ENCODE measurements at regions not wholly inside any gene's neighbourhood (a gene's known extent, or its start where the extent isn't known, plus 50 kb on each side); places are given as distances from the start of the nearest gene placed in this dataset.
A peak's percentile ranks its signal among the peaks of the same experiment; 100 is the strongest.
"Not testable (repeated sequence)": the region's sequence is repeated elsewhere in the genome, so short reads cannot be mapped to it uniquely, and the experiment has no call there.

- H3K4me1 ChIP-seq = no peaks in the 10 kb centered on the region
- no peaks in the 10 kb centered on the region for H3K36me3 ChIP-seq
- no peak for TF ChIP-seq POLR2A (IDR thresholded peaks at IDR 0.05)
- TF ChIP-seq CTCF (IDR thresholded peaks at IDR 0.05) = no peak
These were observed 477.0 kb downstream of the TMEM121 start for GRCh38 chr14:106003351-106003750.

GRCh38 chr14:106004937-106005795, 478.8 kb downstream of the TMEM121 start:
- H3K27ac ChIP-seq; H3K9me3 ChIP-seq; H3K4me1 ChIP-seq; H3K36me3 ChIP-seq; H3K27me3 ChIP-seq; DNase-seq; H3K4me3 ChIP-seq (replicated peaks in 1 of 3); intact Hi-C loops (cut with DNase I): not testable (repeated sequence)
- 58 to 71% methylated on average over 8 to 9 of the region's 10 CpGs for WGBS, 2 donors

More at GRCh38 chr14:106003351-106003750, 477.0 kb downstream of the TMEM121 start:
- intact Hi-C loops (cut with DNase I) = no loop called here
- Histone ChIP-seq H3K27me3 (no peaks in the 10 kb centered on the region), H3K4me3 (replicated peaks in 1 of 3) (no peak overlapping the region), H3K27ac (no peak overlapping the region), H3K9me3 (no peaks in the 10 kb centered on the region)
- DNase-seq = no peak

- DNase-seq; H3K4me3 ChIP-seq (replicated peaks in 1 of 3); H3K27ac ChIP-seq; intact Hi-C loops (cut with DNase I); H3K36me3 ChIP-seq; H3K4me1 ChIP-seq; H3K9me3 ChIP-seq; H3K27me3 ChIP-seq: not testable (repeated sequence)
- TF ChIP-seq CTCF (IDR thresholded peaks at IDR 0.05) = peak in 1 of 6 experiments; percentile 44
- 43 to 47% methylated on average over 5 to 8 of the region's 8 CpGs for WGBS, 2 donors
These were observed 479.7 kb downstream of the TMEM121 start for GRCh38 chr14:106006043-106006442.

- H3K9me3 ChIP-seq = not testable (repeated sequence)
- 71 to 80% methylated on average over 1 to 6 of the region's 10 CpGs for WGBS, 2 donors
These were observed 480.3 kb downstream of the TMEM121 start for GRCh38 chr14:106006716-106007115.

GRCh38 chr14:106010783-106011182, 484.4 kb downstream of the TMEM121 start:
- 46 to 60% methylated on average over 4 of the region's 4 CpGs for WGBS, 2 donors
- H3K4me1 ChIP-seq = no peaks in the 10 kb centered on the region
- H3K36me3 ChIP-seq = no peaks in the 10 kb centered on the region
- DNase-seq = no peak
- intact Hi-C loops (cut with DNase I) = no loop called here
- no peak overlapping the region for H3K27ac ChIP-seq
- H3K27me3 ChIP-seq = no peaks in the 10 kb centered on the region
- H3K4me3 ChIP-seq (replicated peaks in 1 of 3) = no peak overlapping the region
- TF ChIP-seq CTCF (IDR thresholded peaks at IDR 0.05) = no peak
- TF ChIP-seq POLR2A (IDR thresholded peaks at IDR 0.05) = no peak
- H3K9me3 ChIP-seq = no peaks in the 10 kb centered on the region

More at GRCh38 chr14:106006716-106007115, 480.3 kb downstream of the TMEM121 start:
- H3K27me3 ChIP-seq; H3K36me3 ChIP-seq; H3K4me3 ChIP-seq (replicated peaks in 1 of 3); intact Hi-C loops (cut with DNase I); H3K4me1 ChIP-seq; DNase-seq; H3K27ac ChIP-seq: not testable (repeated sequence)

GRCh38 chr14:106011631-106012360, 485.4 kb downstream of the TMEM121 start:
- intact Hi-C loops (cut with DNase I); H3K27me3 ChIP-seq: not testable (repeated sequence)

GRCh38 chr14:106012361-106012725, 486.0 kb downstream of the TMEM121 start:
- intact Hi-C loops (cut with DNase I); H3K4me1 ChIP-seq; H3K4me3 ChIP-seq (replicated peaks in 1 of 3); H3K27me3 ChIP-seq; H3K36me3 ChIP-seq; H3K27ac ChIP-seq; H3K9me3 ChIP-seq; DNase-seq: not testable (repeated sequence)
- 55 to 83% methylated on average over 3 of the region's 3 CpGs for WGBS, 2 donors

More at GRCh38 chr14:106011631-106012360, 485.4 kb downstream of the TMEM121 start:
- peak in 1 of 6 experiments; percentile 47 for TF ChIP-seq CTCF (IDR thresholded peaks at IDR 0.05)
- not testable (repeated sequence) for H3K4me1 ChIP-seq; H3K4me3 ChIP-seq (replicated peaks in 1 of 3); H3K36me3 ChIP-seq; H3K9me3 ChIP-seq; H3K27ac ChIP-seq
- peak in 1 of 2 donors; percentile 43 for DNase-seq
- WGBS, 2 donors = 13 to 34% methylated on average over 7 to 15 of the region's 22 CpGs
